ENCODE measurements at regions not wholly inside any gene's neighbourhood (a gene's known extent, or its start where the extent isn't known, plus 50 kb on each side); places are given as distances from the start of the nearest gene placed in this dataset.

- TF ChIP-seq, protein P1, sequence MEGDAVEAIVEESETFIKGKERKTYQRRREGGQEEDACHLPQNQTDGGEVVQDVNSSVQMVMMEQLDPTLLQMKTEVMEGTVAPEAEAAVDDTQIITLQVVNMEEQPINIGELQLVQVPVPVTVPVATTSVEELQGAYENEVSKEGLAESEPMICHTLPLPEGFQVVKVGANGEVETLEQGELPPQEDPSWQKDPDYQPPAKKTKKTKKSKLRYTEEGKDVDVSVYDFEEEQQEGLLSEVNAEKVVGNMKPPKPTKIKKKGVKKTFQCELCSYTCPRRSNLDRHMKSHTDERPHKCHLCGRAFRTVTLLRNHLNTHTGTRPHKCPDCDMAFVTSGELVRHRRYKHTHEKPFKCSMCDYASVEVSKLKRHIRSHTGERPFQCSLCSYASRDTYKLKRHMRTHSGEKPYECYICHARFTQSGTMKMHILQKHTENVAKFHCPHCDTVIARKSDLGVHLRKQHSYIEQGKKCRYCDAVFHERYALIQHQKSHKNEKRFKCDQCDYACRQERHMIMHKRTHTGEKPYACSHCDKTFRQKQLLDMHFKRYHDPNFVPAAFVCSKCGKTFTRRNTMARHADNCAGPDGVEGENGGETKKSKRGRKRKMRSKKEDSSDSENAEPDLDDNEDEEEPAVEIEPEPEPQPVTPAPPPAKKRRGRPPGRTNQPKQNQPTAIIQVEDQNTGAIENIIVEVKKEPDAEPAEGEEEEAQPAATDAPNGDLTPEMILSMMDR (IDR thresholded peaks at IDR 0.05): no peak
- TF ChIP-seq EP300 (IDR thresholded peaks at IDR 0.05): no peak
Measured at GRCh38 chr16:61569028-61569427, 467.2 kb downstream of the CDH8 start.
